ENCODE measurements at regions not wholly inside any gene's neighbourhood (a gene's known extent, or its start where the extent isn't known, plus 50 kb on each side); places are given as distances from the start of the nearest gene placed in this dataset.
"Not testable (repeated sequence)": the region's sequence is repeated elsewhere in the genome, so short reads cannot be mapped to it uniquely, and the experiment has no call there.

- DNase-seq (ENCODE audit: low read depth, low spot score) = no peak
These were observed 370.0 kb upstream of the SULF2 start for GRCh38 chr20:48155268-48155667.

- DNase-seq (ENCODE audit: low read depth, low spot score) = no peak
These were observed 368.9 kb upstream of the SULF2 start for GRCh38 chr20:48154040-48154765.

GRCh38 chr20:48153523-48153922, 368.2 kb upstream of the SULF2 start:
- no peak for DNase-seq (ENCODE audit: low read depth, low spot score)

GRCh38 chr20:48153103-48153502, 367.8 kb upstream of the SULF2 start:
- no peak for DNase-seq (ENCODE audit: low read depth, low spot score)

- DNase-seq (ENCODE audit: low read depth, low spot score) = no peak
These were observed 365.3 kb upstream of the SULF2 start for GRCh38 chr20:48150568-48150967.

- no peak for DNase-seq (ENCODE audit: low read depth, low spot score)
These were observed 364.6 kb upstream of the SULF2 start for GRCh38 chr20:48149902-48150301.

GRCh38 chr20:48148916-48149672, 363.8 kb upstream of the SULF2 start:
- DNase-seq (ENCODE audit: low read depth, low spot score) = no peak

GRCh38 chr20:48148020-48148419, 362.7 kb upstream of the SULF2 start:
- DNase-seq (ENCODE audit: low read depth, low spot score) = no peak

GRCh38 chr20:48147311-48147710, 362.0 kb upstream of the SULF2 start:
- no peak for DNase-seq (ENCODE audit: low read depth, low spot score)

GRCh38 chr20:48146877-48147276, 361.6 kb upstream of the SULF2 start:
- DNase-seq (ENCODE audit: low read depth, low spot score) = no peak

- DNase-seq (ENCODE audit: low read depth, low spot score) = no peak
These were observed 361.0 kb upstream of the SULF2 start for GRCh38 chr20:48146308-48146707.

GRCh38 chr20:48143435-48144081, 358.3 kb upstream of the SULF2 start:
- DNase-seq (ENCODE audit: low read depth, low spot score) = no peak

GRCh38 chr20:48142516-48142773, 357.2 kb upstream of the SULF2 start:
- DNase-seq (ENCODE audit: low read depth, low spot score) = no peak

GRCh38 chr20:48141660-48142515, 356.6 kb upstream of the SULF2 start:
- no peak for DNase-seq (ENCODE audit: low read depth, low spot score)

- DNase-seq (ENCODE audit: low read depth, low spot score) = no peak
These were observed 354.2 kb upstream of the SULF2 start for GRCh38 chr20:48139262-48140041.

GRCh38 chr20:48132834-48133233, 347.6 kb upstream of the SULF2 start:
- DNase-seq (ENCODE audit: low read depth, low spot score) = no peak

GRCh38 chr20:48131581-48131980, 346.3 kb upstream of the SULF2 start:
- no peak for DNase-seq (ENCODE audit: low read depth, low spot score)

- DNase-seq (ENCODE audit: low read depth, low spot score) = no peak
These were observed 344.2 kb upstream of the SULF2 start for GRCh38 chr20:48129345-48129942.

GRCh38 chr20:48128436-48128835, 343.2 kb upstream of the SULF2 start:
- DNase-seq (ENCODE audit: low read depth, low spot score) = no peak

- DNase-seq (ENCODE audit: low read depth, low spot score) = not testable (repeated sequence)
These were observed 342.7 kb upstream of the SULF2 start for GRCh38 chr20:48127964-48128363.

- not testable (repeated sequence) for DNase-seq (ENCODE audit: low read depth, low spot score)
These were observed 341.9 kb upstream of the SULF2 start for GRCh38 chr20:48127133-48127532.
